PFSK-1 (cell line): ENCODE measurements at regions not wholly inside any gene's neighbourhood (a gene's known extent, or its start where the extent isn't known, plus 50 kb on each side); places are given as distances from the start of the nearest gene placed in this dataset.

Experiments used
- FOXP2 ChIP-seq: optimal IDR thresholded peaks from 2 replicates; pipeline ENCODE3; 2011; ENCODE audit warnings: borderline replicate concordance, control low read depth, inconsistent platforms; ENCODE audit not compliant: insufficient read depth; ENCODE audit errors: extremely low read length, extremely low read depth
- POLR2AphosphoS5 ChIP-seq: IDR thresholded peaks from 2 replicates; pipeline ENCODE4 v1.6.1; 2012; ENCODE audit warnings: low read depth, mild to moderate bottlenecking, control low read depth, low read length, moderate library complexity
- SIN3A ChIP-seq: IDR thresholded peaks from 2 replicates; pipeline ENCODE4 v1.6.1; 2012; ENCODE audit warnings: mild to moderate bottlenecking, low read length, moderate library complexity, borderline replicate concordance; ENCODE audit not compliant: insufficient read depth
- TAF1 ChIP-seq: IDR thresholded peaks from 2 replicates; pipeline ENCODE4 v1.6.1; 2012; ENCODE audit warnings: low read length, control low read depth, borderline replicate concordance; ENCODE audit not compliant: insufficient read depth
- TF ChIP-seq, protein P1 (sequence below), 2 experiments: IDR thresholded peaks; 2 replicates each; pipeline versions ENCODE4 v1.6.1 to v1.8.0; 2011 to 2012; ENCODE audit warnings: low read depth in 2 of 2, low read length in 2 of 2, control low read depth in 1 of 2, inconsistent platforms in 1 of 2, mild to moderate bottlenecking in 1 of 2, moderate library complexity in 1 of 2; ENCODE audit not compliant: insufficient read depth in 1 of 2

DNA sequence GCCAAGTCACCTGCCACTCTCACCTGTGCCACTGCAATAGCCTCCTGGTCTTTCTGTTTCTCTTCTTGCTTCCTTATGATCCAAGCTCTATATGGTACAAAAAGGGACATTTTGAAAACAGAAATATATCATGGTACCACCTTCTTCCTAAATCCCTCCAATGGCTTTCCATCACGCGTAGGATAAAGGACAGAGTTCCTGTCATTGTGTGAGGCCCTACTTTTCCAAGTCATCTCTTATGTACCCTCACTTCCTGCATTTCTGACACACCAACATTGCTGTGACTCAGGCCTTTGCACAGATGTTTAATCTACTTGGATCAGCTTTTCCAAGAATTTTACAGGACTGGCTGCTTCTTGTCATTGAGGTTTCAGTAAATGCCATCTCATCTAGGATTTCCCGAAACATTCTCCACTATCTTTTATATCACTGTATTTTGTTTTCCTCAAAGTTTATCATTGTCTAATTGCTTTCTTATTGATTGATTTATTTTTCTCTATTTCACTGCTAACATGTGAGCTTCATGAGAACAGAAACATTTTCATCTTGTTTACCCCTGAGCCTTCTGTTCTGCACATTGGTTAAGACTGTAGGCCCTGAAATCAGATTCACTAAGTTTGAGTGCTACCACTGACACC is 426.1 kb upstream of the FANCL start:
- TF ChIP-seq FOXP2, result no peak

DNA sequence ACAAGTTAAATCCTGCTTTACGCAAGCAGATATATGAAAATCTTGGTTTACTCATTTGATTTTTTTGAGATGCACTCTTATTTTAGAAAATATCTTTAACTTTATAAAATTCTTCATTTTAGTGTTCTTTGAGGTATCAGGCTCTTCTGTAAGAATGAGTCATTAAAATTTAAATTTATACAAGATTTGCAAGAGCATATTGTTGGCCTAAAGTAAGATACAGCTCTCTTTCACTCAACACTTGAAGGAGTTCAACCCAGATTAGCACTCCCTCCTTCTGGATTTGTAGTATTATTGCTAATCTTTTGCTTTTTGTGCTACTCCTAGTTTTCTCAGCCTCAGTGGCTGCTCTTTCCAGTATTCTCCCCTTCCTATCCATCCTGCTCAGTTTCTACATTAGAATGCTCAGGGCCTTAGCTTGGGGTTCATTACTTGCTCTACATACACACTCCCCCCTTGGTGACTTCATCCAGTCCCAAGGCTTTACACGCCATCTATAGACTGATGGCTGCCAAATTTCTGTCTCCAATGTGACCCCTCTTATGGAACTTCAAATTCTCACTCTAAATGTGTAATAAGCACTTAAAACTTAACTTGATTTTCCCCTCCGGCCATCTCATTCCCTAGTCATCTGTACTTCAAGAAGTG is 425.3 kb upstream of the FANCL start:
- TF ChIP-seq SIN3A (no peak), POLR2AphosphoS5 (no peak), FOXP2 (no peak), TAF1 (no peak)
- TF ChIP-seq, protein P1, sequence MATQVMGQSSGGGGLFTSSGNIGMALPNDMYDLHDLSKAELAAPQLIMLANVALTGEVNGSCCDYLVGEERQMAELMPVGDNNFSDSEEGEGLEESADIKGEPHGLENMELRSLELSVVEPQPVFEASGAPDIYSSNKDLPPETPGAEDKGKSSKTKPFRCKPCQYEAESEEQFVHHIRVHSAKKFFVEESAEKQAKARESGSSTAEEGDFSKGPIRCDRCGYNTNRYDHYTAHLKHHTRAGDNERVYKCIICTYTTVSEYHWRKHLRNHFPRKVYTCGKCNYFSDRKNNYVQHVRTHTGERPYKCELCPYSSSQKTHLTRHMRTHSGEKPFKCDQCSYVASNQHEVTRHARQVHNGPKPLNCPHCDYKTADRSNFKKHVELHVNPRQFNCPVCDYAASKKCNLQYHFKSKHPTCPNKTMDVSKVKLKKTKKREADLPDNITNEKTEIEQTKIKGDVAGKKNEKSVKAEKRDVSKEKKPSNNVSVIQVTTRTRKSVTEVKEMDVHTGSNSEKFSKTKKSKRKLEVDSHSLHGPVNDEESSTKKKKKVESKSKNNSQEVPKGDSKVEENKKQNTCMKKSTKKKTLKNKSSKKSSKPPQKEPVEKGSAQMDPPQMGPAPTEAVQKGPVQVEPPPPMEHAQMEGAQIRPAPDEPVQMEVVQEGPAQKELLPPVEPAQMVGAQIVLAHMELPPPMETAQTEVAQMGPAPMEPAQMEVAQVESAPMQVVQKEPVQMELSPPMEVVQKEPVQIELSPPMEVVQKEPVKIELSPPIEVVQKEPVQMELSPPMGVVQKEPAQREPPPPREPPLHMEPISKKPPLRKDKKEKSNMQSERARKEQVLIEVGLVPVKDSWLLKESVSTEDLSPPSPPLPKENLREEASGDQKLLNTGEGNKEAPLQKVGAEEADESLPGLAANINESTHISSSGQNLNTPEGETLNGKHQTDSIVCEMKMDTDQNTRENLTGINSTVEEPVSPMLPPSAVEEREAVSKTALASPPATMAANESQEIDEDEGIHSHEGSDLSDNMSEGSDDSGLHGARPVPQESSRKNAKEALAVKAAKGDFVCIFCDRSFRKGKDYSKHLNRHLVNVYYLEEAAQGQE (IDR thresholded peaks at IDR 0.05; ENCODE audit: insufficient read depth in 1 of 2, low read depth in 2 of 2, low read length in 2 of 2), result no peak

DNA sequence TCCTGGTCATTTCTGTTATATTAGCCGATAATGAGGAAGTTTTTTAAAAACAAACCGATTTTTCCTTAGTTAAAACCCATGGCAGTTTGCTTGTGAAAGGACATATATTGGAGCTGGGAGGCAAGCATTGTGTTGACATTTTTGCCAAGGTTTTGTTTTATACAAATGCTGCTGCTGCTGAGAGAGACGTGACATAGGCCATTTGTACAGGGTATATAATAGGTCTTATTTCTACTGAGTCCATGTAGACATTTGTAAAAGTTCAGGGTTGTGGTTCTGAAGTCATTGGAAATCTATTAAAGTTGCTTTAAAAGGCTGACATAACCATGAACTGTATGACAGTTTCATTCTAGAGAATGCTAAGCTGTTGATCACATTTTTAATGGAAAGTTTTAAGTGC is 424.0 kb upstream of the FANCL start:
- TF ChIP-seq TAF1 (no peak), FOXP2 (no peak)

DNA sequence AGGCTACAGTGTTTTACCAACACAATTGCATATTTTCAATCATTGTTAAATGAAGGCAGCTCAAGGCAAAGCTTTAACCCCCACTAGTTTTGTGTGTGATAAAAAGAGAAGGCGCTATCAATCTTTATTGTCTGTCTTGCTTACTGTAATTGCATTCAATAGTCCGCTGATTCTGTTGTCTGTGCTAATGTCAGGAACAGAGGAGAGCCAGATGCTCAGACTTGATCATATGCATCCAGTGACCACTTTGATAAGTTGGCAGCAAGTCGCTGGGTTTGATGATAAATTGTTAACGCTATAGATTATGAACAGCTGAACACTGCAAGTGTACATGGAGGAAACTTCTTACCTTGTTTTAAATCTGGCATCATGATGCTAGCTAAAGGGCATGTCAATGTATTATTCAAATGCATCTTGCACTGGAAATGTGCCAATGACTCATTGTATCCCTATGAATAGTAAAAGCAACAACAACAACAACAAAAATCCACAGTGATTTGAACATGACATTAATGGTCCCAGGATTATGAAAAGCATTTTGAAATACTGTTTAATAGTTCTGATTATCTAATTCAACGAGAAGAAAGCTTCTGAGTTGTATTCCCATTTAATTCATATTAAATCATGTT is 423.5 kb upstream of the FANCL start:
- no peak for TF ChIP-seq SIN3A
- TF ChIP-seq, protein P1 (IDR thresholded peaks at IDR 0.05; ENCODE audit: insufficient read depth in 1 of 2, low read depth in 2 of 2, low read length in 2 of 2), result no peak
- no peak for TF ChIP-seq TAF1
- TF ChIP-seq POLR2AphosphoS5, result no peak
- no peak for TF ChIP-seq FOXP2

DNA sequence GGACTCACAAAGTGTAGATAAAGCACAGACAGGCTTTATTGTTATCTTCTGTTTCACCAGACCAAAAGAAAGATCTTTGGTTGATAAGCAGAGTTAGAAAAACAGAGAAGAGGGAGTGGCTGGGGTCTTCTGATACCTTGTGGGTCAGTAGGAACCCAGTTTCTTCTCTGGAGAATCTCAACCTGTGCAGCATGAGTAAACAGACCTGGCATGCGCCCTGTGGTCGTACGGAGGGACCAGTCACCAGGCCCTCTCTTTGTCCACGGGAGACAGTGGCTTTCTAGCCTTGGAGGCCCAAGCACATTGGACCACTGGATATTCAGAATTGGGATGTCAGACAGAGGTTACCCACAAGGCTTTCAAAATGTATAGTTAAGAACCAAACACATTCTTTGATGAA is 418.9 kb upstream of the FANCL start:
- TF ChIP-seq FOXP2, result no peak
- TF ChIP-seq TAF1, result no peak
- no peak for TF ChIP-seq POLR2AphosphoS5
- TF ChIP-seq, protein P1 (IDR thresholded peaks at IDR 0.05; ENCODE audit: insufficient read depth in 1 of 2, low read depth in 2 of 2, low read length in 2 of 2), result no peak
- TF ChIP-seq SIN3A, result no peak

DNA sequence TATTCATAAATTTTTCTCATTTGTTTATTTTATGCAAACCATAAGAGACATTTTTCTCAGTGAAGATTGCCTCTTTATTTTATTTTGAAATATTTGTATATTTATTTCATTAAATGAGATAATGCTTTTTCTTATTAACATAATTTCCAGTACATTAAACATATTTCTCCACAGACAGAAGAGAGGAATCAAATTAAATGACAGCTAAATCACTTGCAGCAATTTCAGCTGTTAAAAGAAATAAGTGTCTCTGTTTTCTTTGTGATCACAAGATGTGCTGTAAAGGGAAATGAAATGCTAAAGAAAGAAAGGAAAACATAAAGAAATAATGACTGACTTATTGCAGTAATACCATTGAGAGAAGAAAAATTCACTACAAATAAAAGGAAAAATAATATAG is 414.0 kb upstream of the FANCL start:
- TF ChIP-seq POLR2AphosphoS5, result no peak
- TF ChIP-seq, protein P1 (IDR thresholded peaks at IDR 0.05; ENCODE audit: insufficient read depth in 1 of 2, low read depth in 2 of 2, low read length in 2 of 2), result no peak
- TF ChIP-seq FOXP2, result no peak
- TF ChIP-seq SIN3A, result no peak
- TF ChIP-seq TAF1, result no peak
